B cell (primary cell): ENCODE measurements at regions not wholly inside any gene's neighbourhood (a gene's known extent, or its start where the extent isn't known, plus 50 kb on each side); places are given as distances from the start of the nearest gene placed in this dataset.

ENCODE experiments used
- CTCF ChIP-seq: fragments of 200-600 bp; IDR thresholded peaks from one replicate; pipeline ENCODE4 v1.8.0; 2022; ENCODE audit warnings: antibody characterized with exemption, mild to moderate bottlenecking
- EZH2 ChIP-seq: IDR thresholded peaks from 2 replicates; pipeline ENCODE4 v1.6.1; 2012; ENCODE audit warnings: borderline replicate concordance, low read depth, mild to moderate bottlenecking, moderate library complexity, low read length; ENCODE audit not compliant: insufficient read depth, poor library complexity, severe bottlenecking

DNA sequence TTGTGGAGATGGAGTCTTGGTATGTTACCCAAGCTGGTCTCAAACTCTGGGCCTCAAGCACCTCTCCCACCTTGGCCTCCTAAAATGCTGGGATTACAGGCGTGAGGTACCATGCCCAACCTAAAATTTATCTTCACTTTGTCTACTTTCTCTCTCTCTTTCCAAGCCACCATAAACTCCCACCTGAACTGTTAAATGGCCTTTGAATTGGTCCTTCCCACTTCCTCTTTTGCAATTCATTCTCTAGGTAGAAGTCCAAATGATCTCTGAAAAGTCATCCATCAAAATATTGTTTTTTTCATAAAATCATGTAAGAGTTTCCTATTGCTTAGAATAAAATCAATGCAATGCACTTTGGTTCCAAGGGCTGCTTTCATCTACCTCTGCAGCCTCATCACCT, 90.1 kb upstream of the CELF2 start:
- TF ChIP-seq CTCF (no peak), EZH2 (no peak)
